SHP77 treated with DMSO at 0.1 percent for 48 hours (cell line): ENCODE measurements at regions not wholly inside any gene's neighbourhood (a gene's known extent, or its start where the extent isn't known, plus 50 kb on each side); places are given as distances from the start of the nearest gene placed in this dataset.

Source experiments
- DNase-seq: peaks from one replicate; lab custom pipeline; 2025; lab: John Stamatoyannopoulos, UW

DNA sequence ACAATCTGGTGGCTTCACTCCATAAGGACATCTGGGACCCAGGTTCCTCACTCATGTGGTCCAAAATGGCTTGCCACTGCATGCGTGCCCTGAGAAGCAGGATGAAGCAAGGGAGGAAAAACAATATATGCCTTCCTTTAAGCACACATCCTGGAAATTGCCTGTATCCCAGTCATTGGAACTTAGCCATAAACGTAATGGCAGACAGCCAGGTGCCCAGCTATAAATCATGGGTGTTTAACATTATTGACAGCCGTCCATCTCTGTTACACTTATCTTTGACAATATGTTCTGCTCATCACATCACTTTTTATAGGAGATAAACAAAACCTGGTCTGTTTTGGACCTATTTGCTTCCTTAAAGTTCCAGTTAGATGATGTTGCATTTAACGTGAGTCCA, 181.0 kb downstream of the AASDH start:
- DNase-seq, result no peak

DNA sequence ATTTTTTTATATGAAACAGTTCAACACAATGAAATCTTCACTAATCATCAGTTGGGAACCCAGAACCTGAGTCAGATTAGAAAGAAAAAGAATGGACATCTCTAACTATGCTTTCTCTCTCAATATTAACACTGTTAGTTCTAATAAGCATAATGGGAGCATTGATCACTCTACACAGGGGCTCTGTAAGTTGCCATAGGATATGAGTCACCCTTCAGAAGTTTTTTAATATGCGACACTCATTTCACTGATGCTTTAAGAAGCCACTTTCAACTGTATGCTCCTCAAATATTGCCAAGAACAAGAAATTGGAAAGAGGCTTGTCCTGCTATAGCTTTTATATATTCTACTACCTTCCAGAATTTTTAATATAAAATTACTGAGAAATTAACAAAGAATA, 187.0 kb downstream of the AASDH start:
- DNase-seq, result no peak

DNA sequence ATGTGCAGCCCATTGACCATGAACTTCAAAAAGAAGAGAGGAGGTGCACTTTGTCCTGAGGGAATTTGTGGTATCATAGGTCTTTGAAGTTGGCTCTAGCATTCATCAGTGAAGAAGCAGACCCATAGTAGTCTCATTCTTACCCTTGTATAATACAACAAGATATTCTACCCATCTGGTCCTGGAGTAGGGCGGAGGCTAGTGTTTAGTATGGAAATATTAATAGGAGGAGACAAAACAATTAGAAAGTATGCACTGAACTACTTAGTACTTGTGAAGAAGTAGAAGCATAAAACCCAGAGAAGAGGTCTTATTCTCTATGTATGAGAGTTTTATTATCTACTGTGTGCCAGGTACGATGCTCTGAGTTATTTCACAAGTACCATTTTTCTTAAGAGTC, 189.0 kb downstream of the AASDH start:
- no peak for DNase-seq

DNA sequence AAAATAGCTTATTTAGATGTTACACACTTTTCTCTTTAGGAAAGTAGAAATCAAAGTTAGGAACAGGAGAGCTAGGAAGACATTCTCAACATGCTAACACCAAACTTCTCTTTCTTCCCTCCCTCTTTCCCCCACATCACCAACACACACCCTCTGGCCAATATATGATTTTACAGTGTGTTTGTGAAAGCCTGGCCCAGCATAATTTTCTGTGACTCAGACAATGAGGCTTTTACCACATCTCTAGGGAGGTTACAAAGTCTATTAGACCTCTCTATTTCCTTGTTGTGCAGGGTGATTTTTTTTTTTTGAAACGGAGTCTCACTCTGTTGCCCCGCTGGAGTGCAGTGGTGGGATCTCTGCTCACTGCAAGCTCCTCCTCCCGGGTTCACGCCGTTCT, 189.9 kb downstream of the AASDH start:
- DNase-seq, result no peak

DNA sequence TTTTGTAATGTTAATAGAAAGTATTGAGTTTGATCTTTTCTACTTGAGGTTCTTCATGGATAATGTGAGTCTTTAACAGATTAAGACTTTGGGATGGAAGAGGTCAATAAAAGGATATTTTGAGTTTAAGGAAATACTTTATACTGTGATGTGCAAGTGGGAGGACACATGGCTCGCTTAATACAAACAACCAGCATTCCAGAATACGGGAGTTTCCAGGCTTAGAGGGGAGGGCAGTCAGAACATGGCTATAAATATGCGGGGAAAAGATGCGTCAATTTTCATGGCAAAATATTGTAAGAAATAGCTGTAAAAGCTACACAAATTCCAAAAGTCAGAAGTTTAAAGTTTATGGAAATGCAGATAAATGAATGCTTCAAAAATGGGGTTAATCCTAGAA, 192.3 kb downstream of the AASDH start:
- DNase-seq, result no peak

DNA sequence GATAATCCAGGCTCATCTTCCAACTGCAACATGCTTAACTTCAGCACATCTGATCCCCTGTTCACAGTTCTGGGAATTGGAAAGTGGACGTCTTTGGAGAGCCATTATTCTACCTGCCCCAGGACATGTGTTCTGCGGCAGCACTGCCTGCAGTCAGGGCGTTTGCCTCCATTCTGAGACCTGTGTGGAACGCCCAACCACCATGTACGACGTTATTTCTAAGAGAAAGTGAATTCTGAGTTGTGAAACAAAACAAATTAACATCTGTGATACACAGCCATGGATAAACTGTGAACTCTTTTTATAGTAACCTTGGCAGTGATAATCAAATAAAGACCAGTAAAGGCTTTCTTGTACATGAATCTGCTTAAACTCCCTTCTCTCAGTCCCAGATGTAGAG, 195.8 kb downstream of the AASDH start:
- no peak for DNase-seq

DNA sequence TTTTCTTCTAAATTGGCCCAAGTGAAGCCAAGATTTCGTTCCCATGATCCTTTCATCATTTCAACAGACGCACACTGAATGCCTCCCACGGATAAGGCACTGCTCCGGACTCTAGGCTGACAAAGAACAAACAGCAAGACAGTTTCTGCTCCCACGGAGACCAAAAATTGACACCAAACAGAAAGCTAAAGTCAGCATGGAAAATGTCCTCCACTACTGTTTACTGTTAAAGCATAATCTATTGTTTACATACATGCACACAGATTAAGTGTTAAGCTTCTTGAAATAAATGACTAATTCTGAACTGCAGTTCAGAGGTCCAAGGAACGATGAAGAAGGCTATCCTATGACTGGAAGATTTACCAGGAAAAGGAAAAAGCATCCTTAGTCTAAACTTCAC, 199.6 kb downstream of the AASDH start:
- no peak for DNase-seq

GRCh38 chr4:56186808-56187523, 200.3 kb downstream of the AASDH start:
- no peak for DNase-seq

GRCh38 chr4:56185901-56186300, 201.4 kb downstream of the AASDH start:
- no peak for DNase-seq

DNA sequence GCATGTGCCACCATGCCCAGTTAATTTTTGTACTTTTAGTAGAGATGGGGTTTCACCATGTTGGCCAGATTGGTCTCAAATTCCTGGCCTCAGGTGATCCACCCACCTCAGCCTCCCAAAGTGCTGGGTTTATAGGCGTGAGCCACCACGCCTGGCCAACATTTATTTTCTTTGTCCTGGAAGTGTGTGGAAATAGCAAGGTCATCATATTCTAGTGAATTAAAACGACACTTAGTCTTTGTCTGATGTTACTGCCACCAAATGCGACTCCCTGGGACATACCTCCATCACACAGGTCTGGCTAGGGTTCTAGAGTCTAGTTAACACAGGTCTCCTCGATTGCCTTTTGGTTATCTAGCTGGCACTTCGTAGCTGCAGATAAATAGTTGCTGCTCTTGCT, 203.1 kb downstream of the AASDH start:
- DNase-seq, result no peak

- DNase-seq, result no peak
These were observed 203.8 kb downstream of the AASDH start for GRCh38 chr4:56183344-56183959.

DNA sequence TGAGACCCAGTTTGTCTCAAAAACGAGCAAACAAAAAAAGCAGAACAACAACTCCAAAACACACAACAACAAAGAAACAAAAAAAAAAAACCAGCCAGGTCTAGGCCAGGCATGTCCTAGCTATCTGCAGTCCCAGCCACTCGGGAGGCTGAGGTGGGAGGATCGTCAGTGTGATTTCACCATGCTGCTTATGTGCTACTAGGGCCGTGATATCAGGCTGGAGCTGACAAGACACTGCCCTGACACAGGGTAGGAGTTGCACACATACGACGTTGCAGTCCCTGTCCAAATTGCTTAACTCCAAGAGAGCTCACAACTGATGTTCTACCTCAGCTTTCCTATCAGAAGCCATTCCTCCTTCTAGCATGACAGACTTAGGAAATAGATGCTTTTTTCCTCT, 204.9 kb downstream of the AASDH start:
- DNase-seq, result no peak

- no peak for DNase-seq
These were observed 205.9 kb downstream of the AASDH start for GRCh38 chr4:56181140-56181953.

GRCh38 chr4:56169061-56169460, 218.2 kb downstream of the AASDH start:
- DNase-seq, result no peak

GRCh38 chr4:56164907-56165306, 216.2 kb downstream of the CEP135 start:
- DNase-seq, result no peak

DNA sequence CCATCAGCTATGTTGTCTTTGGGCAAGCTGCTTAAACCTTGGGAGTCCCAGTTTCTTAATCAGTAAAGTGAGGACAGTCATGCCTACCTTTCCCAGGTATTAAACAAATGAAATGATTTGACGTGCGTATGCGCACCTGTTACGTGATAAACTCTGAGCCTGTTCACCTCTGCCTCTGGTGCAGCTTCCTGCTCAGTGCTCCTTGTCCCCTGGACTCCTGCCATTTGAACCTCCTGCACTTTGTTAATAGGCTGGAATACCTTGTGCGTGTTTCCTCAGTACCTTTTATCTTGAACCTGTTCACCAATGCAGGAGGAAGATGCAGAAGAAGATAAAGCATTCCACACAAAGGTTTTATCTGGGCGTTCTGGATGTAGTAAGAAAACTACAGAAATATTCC, 211.9 kb downstream of the CEP135 start:
- DNase-seq, result no peak

DNA sequence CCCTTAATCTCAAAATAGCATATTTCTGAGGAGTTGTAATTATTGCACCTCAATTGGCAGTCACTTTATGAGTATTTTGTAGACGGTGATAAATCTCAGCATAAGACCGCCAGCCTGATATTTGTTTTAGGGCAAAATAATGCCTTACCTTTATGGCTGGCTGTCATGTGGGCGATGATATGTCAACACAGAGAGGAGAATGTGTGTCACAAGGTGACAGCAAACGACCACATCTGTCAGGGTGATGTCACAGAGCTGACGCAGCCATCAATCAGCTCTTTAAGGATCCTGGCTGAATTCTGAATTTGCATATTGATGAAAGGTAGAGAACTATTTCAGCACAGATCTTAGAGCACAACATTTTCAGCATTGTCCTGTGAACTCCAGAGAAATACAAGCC, 209.7 kb downstream of the CEP135 start:
- DNase-seq, result peak; percentile 88

- DNase-seq, result no peak
These were observed 207.4 kb downstream of the CEP135 start for GRCh38 chr4:56156141-56156540.

- DNase-seq, result no peak
These were observed 206.7 kb downstream of the CEP135 start for GRCh38 chr4:56155432-56155831.

DNA sequence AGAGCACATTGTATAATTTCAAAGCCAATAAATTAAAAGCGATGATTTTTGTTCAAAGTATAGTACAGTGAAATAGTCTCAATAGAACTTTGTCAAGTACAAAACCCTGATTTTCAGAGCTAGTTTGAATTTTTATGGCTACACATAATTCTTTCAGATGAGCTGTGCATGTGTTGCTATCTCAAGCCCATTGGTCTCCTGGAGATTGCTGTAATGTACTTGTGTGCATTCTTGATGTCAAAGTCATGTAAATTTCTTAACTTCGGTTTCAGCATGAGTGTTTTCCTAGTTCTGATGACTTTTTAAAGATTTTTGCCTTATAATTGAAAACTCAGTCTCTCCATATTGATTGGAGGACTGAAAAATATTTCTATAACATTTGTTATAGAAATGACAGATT, 200.8 kb downstream of the CEP135 start:
- DNase-seq, result no peak

DNA sequence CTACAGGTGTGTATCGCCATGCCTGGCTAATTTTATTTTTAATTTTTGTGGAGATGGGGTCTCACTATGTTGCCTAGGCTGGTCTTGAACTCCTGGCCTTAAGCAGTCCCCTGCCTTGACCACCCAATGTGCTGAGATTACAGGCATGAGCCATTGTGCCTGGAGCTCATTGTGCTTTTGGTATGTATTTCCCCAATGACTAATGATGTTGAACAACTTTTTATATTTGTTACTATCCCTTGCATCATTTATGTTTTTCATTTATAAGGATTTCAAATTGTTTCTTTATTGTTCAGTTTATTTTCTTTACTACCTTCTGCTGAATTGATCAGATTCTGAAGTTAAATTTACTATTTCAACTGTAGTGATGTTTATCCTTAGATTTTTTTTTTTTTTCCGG, 199.7 kb downstream of the CEP135 start:
- no peak for DNase-seq

DNA sequence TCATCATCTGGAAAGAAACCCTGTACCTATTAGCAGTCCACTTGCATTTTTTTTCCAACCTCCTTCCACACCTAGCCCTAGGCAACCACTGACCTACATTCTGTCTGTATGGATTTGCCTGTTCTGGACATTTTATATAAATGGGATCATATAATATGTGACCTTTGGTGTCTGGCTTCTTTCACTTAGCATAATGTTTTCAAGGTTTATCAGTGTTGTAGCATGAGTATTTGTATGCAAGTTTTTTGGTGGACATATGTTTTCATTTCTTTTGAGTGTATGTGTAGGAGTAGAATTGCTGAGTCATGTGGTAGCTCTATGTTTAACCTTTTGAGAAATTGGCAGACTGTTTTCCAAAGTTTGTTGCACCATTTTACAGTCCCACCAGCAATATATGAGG, 198.6 kb downstream of the CEP135 start:
- no peak for DNase-seq

DNA sequence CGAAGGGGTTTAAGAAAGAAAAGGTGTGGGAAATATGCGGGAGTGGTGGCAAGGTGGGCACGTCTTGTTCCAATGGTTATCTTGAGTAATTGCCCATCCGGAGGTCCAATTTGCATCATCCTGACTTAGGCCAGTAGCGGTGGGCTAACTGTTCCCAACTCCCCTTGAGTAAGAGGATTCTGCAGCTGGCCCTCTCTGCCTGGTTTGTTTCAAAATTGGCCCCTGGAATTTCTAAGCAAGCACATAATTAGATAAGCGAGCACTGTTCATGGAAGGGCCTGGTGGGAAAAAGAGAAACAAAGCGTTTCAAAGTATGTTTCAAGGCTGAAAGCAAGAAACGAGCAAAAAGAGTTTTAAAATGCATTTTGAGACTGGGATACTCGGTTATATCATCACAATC, 198.2 kb downstream of the CEP135 start:
- no peak for DNase-seq
